ENCODE measurements at regions not wholly inside any gene's neighbourhood (a gene's known extent, or its start where the extent isn't known, plus 50 kb on each side); places are given as distances from the start of the nearest gene placed in this dataset.

DNA sequence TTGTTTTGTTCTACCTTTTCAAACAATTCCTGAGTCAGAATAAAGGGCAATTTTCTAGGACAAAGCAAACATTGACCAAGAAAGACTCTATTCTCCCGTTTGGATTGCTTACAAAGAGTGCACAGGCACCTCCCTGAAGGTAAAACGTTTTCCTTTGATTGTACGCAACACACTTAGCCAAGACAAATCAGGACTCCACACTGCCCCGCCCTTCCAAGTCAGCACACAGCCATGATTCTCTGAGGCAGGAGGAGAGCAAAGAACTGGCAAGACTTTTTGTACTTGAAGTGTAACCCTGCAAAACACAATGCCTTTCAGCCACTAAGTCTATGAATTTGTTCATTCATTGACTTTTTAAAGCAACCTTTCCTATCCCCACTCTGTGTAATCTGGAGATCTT is 85.0 kb upstream of the FAM180A start:
- intact Hi-C loops (cut with DNase I, micrococcal nuclease) = no loop called here
- no peak for DNase-seq
- no peak for ATAC-seq

DNA sequence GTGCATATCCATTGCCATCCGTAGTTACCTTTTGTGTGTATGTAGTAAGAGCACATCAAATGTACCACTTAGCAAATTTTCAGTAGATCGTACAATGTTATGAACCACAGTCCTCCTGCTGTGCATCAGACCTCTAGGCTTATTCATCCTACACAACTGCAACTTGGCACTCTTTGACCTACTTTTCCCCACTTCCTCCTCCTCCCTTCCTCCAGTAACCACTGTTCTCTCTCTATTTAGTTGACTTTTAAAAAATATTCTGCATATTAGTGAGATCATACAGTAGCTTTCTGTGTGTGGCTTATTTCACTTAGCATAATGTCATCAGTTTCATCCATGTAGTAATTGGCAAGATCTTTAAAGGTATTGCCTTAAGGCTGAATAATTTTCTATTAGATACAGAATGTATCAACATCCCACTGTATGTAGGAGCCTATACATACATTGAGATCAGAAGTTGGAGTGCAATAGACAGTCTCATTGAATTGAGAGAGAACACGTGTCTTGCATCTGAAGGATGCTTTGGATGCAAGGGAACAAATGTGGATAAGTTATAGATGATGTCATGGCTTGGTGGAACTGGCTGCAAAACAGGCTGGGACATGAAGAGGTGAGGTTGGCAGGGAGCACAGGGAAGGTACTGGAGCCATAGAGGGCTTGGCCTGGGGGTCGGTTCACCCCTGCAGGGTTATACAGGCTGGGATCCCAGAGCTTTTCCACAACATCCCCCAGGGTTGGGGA is 83.0 kb upstream of the FAM180A start:
- intact Hi-C loops (cut with DNase I, micrococcal nuclease) = no loop called here
- ATAC-seq = no peak
- DNase-seq = no peak

DNA sequence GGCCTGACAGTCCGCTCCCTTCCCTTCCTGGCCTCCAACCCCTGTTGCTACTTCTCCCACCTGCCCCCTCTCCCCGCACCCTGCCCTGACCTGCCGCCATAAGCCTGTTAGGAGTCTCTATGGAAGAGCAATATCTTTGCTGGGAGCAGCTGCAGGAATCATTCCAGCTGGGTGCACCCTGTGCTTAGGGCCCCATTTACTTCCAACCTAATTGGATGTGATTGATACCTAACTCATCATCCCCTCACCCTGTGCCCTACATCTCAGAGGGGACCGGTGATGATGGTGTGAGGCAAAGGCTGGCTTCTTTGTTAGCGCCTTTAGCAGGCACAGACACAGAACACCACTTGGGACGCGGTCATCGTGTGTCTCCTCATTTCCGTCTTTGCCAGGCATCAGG is 80.0 kb upstream of the FAM180A start:
- ATAC-seq (no peak), DNase-seq (no peak)
- intact Hi-C loops (cut with DNase I, micrococcal nuclease) = no loop called here

DNA sequence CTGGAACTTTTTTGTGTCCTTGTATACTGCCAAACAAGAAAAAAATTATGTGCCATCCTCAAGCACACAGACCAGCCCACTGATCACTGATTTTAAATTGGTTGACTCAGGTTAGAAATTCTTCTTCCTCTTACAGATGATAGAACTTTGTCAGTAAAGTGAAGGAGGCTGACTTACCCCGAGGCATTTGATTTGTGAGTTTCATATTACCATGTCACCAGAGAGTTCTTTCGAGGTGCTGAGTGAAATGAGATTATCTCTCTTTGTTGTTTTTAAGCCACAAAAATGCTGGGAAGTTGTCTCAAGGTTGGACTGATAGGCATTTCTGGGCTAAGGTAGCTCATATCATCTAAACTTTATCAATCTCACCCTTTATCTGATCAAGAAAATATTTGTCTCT is 78.8 kb upstream of the FAM180A start:
- intact Hi-C loops (cut with DNase I, micrococcal nuclease) = no loop called here
- DNase-seq (no peak), ATAC-seq (no peak)

DNA sequence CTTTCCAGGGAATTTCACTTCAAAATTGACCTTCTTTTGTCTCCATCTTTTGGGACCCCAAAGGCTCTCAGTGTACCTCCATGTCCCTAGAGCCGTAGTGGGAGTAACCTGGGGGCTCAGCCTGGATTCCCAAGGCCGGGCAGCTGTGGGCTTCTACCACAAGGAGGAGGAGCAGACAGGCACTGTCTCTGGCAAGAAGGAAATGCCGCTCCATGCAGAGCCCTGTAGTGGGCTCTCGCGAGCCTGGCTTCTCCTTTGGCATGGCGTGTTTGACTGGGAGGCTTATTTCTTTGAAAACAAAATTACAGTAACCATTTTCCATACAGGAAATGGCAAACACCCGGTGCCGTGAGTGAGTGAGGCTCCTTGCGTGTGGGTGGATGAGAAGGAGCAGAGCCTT is 76.8 kb upstream of the FAM180A start:
- intact Hi-C loops (cut with DNase I, micrococcal nuclease) = no loop called here
- no peak for ATAC-seq
- no peak for DNase-seq

DNA sequence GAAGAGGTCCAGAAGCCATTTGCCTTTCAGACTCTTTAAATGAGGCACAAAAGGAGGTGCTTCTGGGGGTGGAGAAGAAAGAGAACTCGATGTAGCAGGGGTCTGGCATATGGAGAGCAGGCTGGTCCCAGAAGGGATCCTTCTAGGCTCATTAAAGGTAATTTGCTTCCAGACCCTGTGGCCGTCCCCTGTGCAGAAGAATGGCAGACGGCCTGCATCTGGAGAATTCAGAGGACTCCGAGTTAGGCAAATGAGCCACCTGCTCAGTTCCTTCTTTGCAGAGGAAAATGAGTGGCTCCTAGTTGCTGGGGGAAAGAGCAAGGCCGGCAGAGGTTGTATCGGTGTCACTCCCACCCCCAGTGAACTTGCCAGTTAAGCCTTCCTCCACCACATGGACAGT is 73.8 kb upstream of the FAM180A start:
- ATAC-seq (no peak), DNase-seq (no peak)
- intact Hi-C loops (cut with DNase I, micrococcal nuclease) = no loop called here

DNA sequence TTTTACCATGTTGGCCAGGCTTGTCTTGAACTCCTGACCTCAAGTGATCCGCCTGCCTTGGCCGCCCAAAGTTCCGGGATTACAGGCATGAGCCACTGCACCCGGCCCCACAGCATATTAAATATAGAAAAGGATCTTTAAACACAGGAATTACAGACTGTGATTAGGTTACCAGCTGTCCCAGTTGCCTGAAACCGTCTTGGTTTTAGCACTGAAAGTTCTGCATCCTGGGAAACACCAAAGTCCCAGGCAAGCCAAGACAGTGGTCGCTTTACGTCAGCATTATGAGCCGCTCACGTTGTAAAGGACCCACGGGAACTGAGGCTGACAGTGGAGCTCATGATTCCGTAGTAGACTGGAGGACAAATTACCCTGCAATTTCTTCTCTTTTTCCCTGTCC is 69.0 kb upstream of the FAM180A start:
- DNase-seq (no peak), ATAC-seq (no peak)
- intact Hi-C loops (cut with DNase I, micrococcal nuclease) = no loop called here

DNA sequence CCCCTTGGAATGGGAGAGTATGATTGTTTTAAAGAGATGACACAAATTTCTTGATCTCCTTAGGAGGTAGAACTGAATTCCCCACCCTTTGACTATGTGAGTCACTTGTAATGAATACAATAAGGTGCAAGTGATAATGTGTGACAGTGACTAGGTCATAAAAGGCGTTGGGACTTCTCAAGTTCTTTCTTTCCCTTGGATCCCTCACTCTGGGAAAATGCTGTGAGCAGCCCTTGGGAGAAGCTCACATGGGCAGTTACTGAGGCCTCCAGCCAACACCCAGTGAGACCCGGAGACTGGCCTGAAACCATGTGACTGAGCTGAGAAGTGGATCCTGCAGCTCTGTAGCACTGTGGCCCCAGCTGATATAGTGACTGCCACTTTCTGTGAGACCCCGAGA is 66.4 kb upstream of the FAM180A start:
- intact Hi-C loops (cut with DNase I, micrococcal nuclease) = no loop called here

DNA sequence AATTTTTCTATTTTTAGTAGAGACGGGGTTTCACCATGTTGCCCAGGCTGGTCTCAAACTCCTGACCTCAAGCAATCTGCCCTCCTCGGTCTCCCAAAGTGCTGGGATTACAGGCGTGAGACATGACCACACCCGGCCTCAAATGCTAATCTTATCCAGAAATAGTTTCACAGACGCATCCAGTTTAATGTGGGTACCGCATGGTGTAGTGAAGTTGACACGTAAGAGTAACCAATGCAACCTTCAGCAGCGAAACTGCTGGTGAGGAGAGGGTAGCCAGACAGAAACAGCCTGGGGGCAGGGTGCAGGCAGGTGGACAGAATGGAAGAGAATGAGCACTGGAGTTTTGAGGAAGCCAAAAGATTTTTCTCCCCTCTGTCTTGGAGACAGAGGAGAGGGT is 63.5 kb upstream of the FAM180A start:
- DNase-seq = no peak
- no peak for ATAC-seq
- intact Hi-C loops (cut with DNase I, micrococcal nuclease) = no loop called here

More for the DNA sequence above, 66.4 kb upstream of the FAM180A start:
- DNase-seq (no peak), ATAC-seq (no peak)

DNA sequence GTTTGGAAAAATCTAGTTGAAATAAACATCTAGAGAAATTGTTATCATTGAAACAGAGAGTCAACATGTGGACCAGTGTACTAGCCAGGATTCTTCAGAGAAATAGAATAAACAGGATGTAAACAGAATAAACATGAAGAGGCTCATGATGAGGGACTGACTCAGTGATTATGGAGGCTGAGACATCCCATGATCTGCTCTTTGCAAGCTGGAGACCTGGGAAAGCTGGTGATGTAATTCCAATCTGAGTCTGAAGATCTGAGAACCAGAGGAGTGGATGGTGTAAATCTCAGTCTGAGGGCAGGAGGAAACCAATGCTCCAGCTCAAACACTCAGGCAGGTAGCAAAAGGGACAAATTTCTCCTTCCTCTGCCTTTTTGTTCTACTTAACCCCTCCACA is 62.9 kb upstream of the FAM180A start:
- intact Hi-C loops (cut with DNase I, micrococcal nuclease) = no loop called here
- no peak for ATAC-seq

DNA sequence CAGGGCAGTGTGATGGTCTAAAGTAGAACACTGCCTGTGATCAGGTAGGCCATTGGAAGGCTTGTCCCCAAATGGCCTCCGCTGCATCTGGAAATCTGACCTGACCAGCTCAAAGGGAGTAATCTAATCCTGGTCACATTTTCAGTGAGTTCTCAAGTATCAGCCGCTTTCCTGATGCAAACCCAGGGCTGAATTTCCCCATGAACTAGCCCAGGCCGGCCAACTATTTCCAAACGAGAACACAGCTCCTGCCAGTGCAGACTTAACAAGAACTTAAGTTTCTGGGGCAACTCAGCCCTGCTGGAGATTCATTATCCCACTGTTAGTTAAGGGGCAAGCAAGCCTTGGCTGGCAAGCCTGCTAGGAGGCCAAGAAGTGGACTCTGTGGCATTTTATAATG is 59.6 kb upstream of the FAM180A start:
- ATAC-seq (no peak), DNase-seq (no peak)
- intact Hi-C loops (cut with DNase I, micrococcal nuclease) = no loop called here

More for the DNA sequence above, 62.9 kb upstream of the FAM180A start:
- DNase-seq = no peak

DNA sequence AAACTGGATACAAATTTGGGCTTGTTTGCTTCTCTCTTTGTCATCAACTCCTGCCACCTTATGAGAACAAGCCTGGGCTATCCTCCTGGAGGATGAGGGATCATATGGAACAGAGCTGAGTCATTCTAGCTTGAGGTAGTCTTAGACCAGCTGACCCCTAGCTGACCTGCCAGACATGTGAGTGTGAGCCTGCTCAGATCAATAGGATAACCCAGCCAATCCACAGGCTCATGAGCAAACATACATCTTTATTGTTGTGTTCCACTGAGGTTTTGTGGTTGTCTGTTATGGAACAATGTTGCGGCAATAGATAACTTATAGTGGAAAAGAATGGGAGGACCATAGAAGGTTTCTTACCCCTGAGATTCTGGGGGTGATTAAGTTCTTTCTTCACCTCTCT is 54.5 kb upstream of the FAM180A start:
- intact Hi-C loops (cut with DNase I, micrococcal nuclease) = loop anchor here in 1 of 2 donors (5.0 kb wide), 1 partner anchor 204 kb away; no protein-coding TSS in a partner anchor
- ATAC-seq (no peak), DNase-seq (no peak)

DNA sequence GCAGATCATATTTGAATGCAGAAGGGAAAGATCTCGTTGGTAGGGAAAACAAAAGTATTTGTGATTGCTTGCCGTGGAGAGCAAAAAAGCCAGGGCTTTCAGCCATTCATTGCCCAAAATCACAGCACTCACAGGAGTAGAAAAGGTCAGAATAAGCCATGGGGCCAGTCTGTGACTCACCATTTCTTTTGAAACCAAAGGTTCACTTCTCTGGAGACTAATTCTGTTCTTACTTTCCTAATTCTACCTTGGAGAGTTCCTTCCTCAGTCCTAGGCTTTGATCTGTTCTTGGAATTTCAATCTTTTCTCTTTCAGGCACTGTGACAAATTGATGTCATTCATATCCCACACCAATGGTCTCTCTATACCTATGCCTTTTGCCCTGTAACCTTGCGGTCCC is 54.1 kb upstream of the FAM180A start:
- ATAC-seq (no peak), DNase-seq (no peak)
- intact Hi-C loops (cut with DNase I, micrococcal nuclease) = loop anchor here in 1 of 2 donors (5.0 kb wide), 1 partner anchor 205 kb away; no protein-coding TSS in a partner anchor

DNA sequence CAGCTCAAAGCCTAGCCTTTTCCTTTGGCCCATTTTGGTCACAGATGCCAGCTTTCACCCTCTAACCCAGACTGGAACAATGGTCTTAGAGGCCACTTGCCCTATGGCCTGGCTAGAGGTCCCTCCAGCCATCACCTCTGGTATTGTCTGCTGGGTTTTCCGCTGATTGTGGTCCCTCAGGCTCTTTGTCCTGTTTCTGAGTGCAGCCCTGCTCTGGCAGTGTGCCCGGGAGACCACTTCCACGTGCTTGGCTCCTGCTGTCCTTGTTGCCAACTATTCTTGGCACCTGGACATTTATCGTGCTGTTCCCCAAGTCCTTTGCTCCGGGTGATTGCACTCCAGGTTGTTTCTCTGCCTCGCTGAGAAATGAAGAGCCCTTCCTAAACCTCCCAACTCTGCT is 53.3 kb upstream of the FAM180A start:
- DNase-seq (no peak), ATAC-seq (no peak)
- intact Hi-C loops (cut with DNase I, micrococcal nuclease) = loop anchor here in 1 of 2 donors (5.0 kb wide), 1 partner anchor 205 kb away; no protein-coding TSS in a partner anchor

DNA sequence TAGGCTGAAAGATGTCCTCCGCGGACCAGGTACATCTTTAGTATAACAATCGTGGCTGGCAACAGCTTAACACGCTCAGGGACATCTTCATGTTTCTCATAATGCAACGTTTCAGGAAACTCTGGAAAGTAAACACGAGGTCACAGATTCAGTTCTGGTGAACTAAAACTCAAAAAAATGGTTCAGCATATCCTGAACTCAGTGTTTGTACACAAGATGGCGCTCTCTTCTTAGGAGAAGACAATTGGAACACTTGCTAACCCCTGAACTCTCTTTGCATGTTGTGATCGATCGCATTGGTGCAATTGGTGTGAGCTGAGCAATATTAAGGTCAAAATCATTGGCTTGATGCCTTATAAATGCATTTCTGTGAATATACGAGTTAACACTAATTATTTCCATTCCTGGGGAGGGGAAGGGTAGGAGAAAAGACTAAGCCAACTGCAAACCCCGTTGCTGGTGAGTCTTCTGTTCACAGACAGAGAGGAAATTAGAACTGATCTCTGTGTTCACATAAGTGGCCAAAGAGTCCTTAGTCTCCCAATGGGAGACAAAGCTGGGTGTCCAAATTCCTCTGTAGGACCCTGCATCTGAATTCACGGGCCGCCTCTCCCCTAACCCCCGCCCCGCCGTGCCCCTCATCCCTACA is 52.6 kb upstream of the FAM180A start:
- ATAC-seq (peak; percentile 70), DNase-seq (no peak)
- intact Hi-C loops (cut with DNase I, micrococcal nuclease) = loop anchor here in 1 of 2 donors (5.0 kb wide), 1 partner anchor 206 kb away; no protein-coding TSS in a partner anchor

DNA sequence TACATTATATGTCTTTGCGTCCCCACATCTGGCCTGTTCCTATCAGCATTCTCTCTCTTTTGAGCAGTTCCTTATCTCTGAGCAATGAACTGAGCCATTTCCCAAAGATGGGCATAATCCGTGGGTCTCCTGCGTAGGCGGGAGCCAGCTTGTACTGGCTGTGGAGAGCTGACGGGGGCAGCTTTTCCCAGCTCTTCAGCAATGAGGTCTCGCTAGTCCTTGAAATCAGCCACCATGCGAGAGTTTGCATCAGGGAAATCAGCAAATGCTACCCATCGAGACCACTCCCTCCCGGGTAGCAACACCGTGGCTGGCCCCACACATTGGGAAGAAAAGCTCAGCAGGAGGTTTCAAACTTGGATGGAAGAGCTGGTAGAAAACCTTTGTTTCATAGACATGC is 51.9 kb upstream of the FAM180A start:
- intact Hi-C loops (cut with DNase I, micrococcal nuclease) = loop anchor here in 1 of 2 donors (5.0 kb wide), 1 partner anchor 207 kb away; no protein-coding TSS in a partner anchor
- no peak for ATAC-seq
- no peak for DNase-seq

DNA sequence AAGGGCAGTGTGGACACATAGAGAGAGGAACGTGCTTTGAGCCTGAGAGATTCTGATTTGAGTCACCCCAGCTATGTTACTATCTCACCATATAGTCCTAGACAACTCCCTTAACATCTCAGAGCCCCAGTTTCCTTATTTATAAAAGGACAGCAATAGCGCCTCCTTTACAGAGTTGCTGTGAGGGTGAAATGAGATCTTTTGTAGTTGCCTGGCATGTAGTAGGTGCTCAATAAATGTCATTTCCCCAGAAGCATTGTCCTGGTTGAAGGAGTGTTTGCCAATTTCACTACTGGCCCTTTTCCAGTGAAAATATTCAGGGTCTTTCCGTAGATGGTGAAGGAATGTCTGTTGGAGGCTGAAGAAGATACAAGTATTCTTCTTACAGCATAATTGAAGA is 51.3 kb upstream of the FAM180A start:
- intact Hi-C loops (cut with DNase I, micrococcal nuclease) = loop anchor here in 1 of 2 donors (5.0 to 10.0 kb wide), 2 partner anchors 125 to 207 kb away; no protein-coding TSS in a partner anchor
- DNase-seq (no peak), ATAC-seq (no peak)
